NCI-H748 treated with DMSO at 0.1 percent for 48 hours (cell line): ENCODE measurements at regions not wholly inside any gene's neighbourhood (a gene's known extent, or its start where the extent isn't known, plus 50 kb on each side); places are given as distances from the start of the nearest gene placed in this dataset.

Experiments
- DNase-seq: peaks from one replicate; lab custom pipeline; 2025; lab: John Stamatoyannopoulos, UW

- no peak for DNase-seq
Observed at GRCh38 chr2:122112216-122113005, 357.0 kb downstream of the TSN start.

GRCh38 chr2:122114421-122114820 is 359.0 kb downstream of the TSN start:
- DNase-seq = no peak

GRCh38 chr2:122117371-122117770 is 361.9 kb downstream of the TSN start:
- no peak for DNase-seq

GRCh38 chr2:122129399-122129798 is 373.9 kb downstream of the TSN start:
- no peak for DNase-seq

GRCh38 chr2:122132147-122132691 is 376.8 kb downstream of the TSN start:
- DNase-seq = no peak

GRCh38 chr2:122135021-122135937 is 379.8 kb downstream of the TSN start:
- DNase-seq = no peak

GRCh38 chr2:122136056-122136455 is 380.6 kb downstream of the TSN start:
- no peak for DNase-seq

GRCh38 chr2:122138561-122138960 is 383.1 kb downstream of the TSN start:
- DNase-seq = no peak

GRCh38 chr2:122139739-122140420 is 384.4 kb downstream of the TSN start:
- DNase-seq = no peak

- no peak for DNase-seq
Observed at GRCh38 chr2:122144884-122145283, 389.4 kb downstream of the TSN start.

- DNase-seq = no peak
Observed at GRCh38 chr2:122145856-122146255, 390.4 kb downstream of the TSN start.

GRCh38 chr2:122148128-122148767 is 392.8 kb downstream of the TSN start:
- no peak for DNase-seq

GRCh38 chr2:122150524-122151280 is 395.3 kb downstream of the TSN start:
- no peak for DNase-seq

- DNase-seq = no peak
Observed at GRCh38 chr2:122152571-122152970, 397.1 kb downstream of the TSN start.

GRCh38 chr2:122156176-122156890 is 400.9 kb downstream of the TSN start:
- DNase-seq = no peak

- no peak for DNase-seq
Observed at GRCh38 chr2:122157158-122157557, 401.7 kb downstream of the TSN start.

GRCh38 chr2:122163617-122164016 is 408.2 kb downstream of the TSN start:
- DNase-seq = no peak

- DNase-seq = no peak
Observed at GRCh38 chr2:122164964-122165363, 409.5 kb downstream of the TSN start.

- no peak for DNase-seq
Observed at GRCh38 chr2:122166820-122167219, 411.4 kb downstream of the TSN start.

- no peak for DNase-seq
Observed at GRCh38 chr2:122167515-122167914, 412.1 kb downstream of the TSN start.
